Neural progenitor cell (in vitro differentiated cells): ENCODE measurements at regions not wholly inside any gene's neighbourhood (a gene's known extent, or its start where the extent isn't known, plus 50 kb on each side); places are given as distances from the start of the nearest gene placed in this dataset.

Experiments used
- DNase-seq: peaks from one replicate; pipeline ENCODE4 v3.0.0-alpha.2; 2016; ENCODE audit warnings: low spot score
- H2AFZ ChIP-seq: fragments of 200-600 bp; sonication (generic); replicated peaks from 2 replicates; pipeline ENCODE4 v1.6.1; 2016; ENCODE audit warnings: antibody characterized with exemption
- H3F3A ChIP-seq: fragments of 200-600 bp; sonication (generic); 2 replicates; pipeline ENCODE4 v1.6.1; 2016; ENCODE audit warnings: antibody characterized with exemption, low read depth
- H3K27ac ChIP-seq: fragments of 200-600 bp; sonication (generic); 2 replicates; pipeline ENCODE4 v1.5.1; 2016; ENCODE audit warnings: mild to moderate bottlenecking
- H3K27me3 ChIP-seq: fragments of 200-600 bp; sonication (generic); 2 replicates; pipeline ENCODE4 v1.6.1; 2016; ENCODE audit warnings: mild to moderate bottlenecking, moderate library complexity
- H3K36me3 ChIP-seq: fragments of 200-600 bp; sonication (generic); 2 replicates; pipeline ENCODE4 v1.5.1; 2016
- H3K4me1 ChIP-seq: fragments of 200-600 bp; sonication (generic); 2 replicates; pipeline ENCODE4 v1.6.1; 2016; ENCODE audit warnings: mixed run types
- H3K4me2 ChIP-seq: fragments of 200-600 bp; sonication (generic); 2 replicates; pipeline ENCODE4 v1.6.1; 2016
- H3K4me3 ChIP-seq: fragments of 200-600 bp; sonication (generic); 2 replicates; pipeline ENCODE4 v1.5.1; 2016
- H3K79me2 ChIP-seq: fragments of 200-600 bp; sonication (generic); 2 replicates; pipeline ENCODE4 v1.6.1; 2016; ENCODE audit warnings: low read depth
- H3K9ac ChIP-seq: fragments of 200-600 bp; sonication (generic); 2 replicates; pipeline ENCODE4 v1.6.1; 2016
- H3K9me3 ChIP-seq: fragments of 200-600 bp; sonication (generic); 2 replicates; pipeline ENCODE4 v1.5.1; 2016; ENCODE audit warnings: low read depth
- H4K20me1 ChIP-seq: fragments of 200-600 bp; sonication (generic); 2 replicates; pipeline ENCODE4 v1.6.1; 2016; ENCODE audit warnings: low read depth
- H3K27ac Mint-ChIP-seq: 3 replicates; pipeline ENCODE4 v1.8.0; 2021; ENCODE audit warnings: mixed read lengths
- H3K27me3 Mint-ChIP-seq: 2 replicates; pipeline ENCODE4 v1.8.0; 2022; ENCODE audit warnings: low read depth, mild to moderate bottlenecking, inconsistent platforms, moderate library complexity, mixed read lengths; ENCODE audit not compliant: insufficient read depth
- H3K36me3 Mint-ChIP-seq: 3 replicates; pipeline ENCODE4 v1.8.0; 2021; ENCODE audit warnings: mixed read lengths
- H3K4me1 Mint-ChIP-seq: 3 replicates; pipeline ENCODE4 v1.8.0; 2021; ENCODE audit warnings: mixed read lengths
- H3K4me3 Mint-ChIP-seq: 3 replicates; pipeline ENCODE4 v1.8.0; 2021; ENCODE audit warnings: mild to moderate bottlenecking, moderate library complexity, mixed read lengths
- H3K9me3 Mint-ChIP-seq: 3 replicates; pipeline ENCODE4 v1.8.0; 2020; ENCODE audit warnings: mixed read lengths
- CTCF ChIP-seq: fragments of 200-600 bp; sonication (generic); IDR thresholded peaks from 2 replicates; pipeline ENCODE4 v1.5.1; 2017; ENCODE audit warnings: antibody characterized with exemption, mild to moderate bottlenecking
- EZH2 ChIP-seq: fragments of 200-600 bp; sonication (generic); IDR thresholded peaks from 2 replicates; pipeline ENCODE4 v1.6.1; 2017; ENCODE audit warnings: antibody characterized with exemption, mild to moderate bottlenecking, moderate library complexity
- EZH2phosphoT487 ChIP-seq: fragments of 200-600 bp; sonication (generic); IDR thresholded peaks from 2 replicates; pipeline ENCODE4 v1.6.1; 2017; ENCODE audit warnings: antibody characterized with exemption

GRCh38 chr4:67397031-67397430, 148.3 kb downstream of the CENPC start:
- Mint-ChIP-seq H3K27me3 (no peaks in the 10 kb centered on the region), H3K27ac (no peak overlapping the region), H3K4me3 (no peak overlapping the region), H3K4me1 (no peaks in the 10 kb centered on the region), H3K36me3 (no peaks in the 10 kb centered on the region), H3K9me3 (no peaks in the 10 kb centered on the region)
- Histone ChIP-seq H3K4me1 (no peaks in the 10 kb centered on the region), H3K79me2 (no peaks in the 10 kb centered on the region), H4K20me1 (no peaks in the 10 kb centered on the region), H3K4me3 (no peak overlapping the region), H3K36me3 (no peaks in the 10 kb centered on the region), H2AFZ (peak overlapping the region; percentile 38), H3K27ac (no peak overlapping the region), H3K27me3 (no peaks in the 10 kb centered on the region), H3K9ac (no peak overlapping the region), H3K9me3 (no peaks in the 10 kb centered on the region), H3K4me2 (no peak overlapping the region), H3F3A (no peaks in the 10 kb centered on the region)
- TF ChIP-seq CTCF (no peak), EZH2phosphoT487 (no peak), EZH2 (no peak)
- DNase-seq = no peak

GRCh38 chr4:67396008-67396407, 149.3 kb downstream of the CENPC start:
- no peaks in the 10 kb centered on the region for H3K27me3 Mint-ChIP-seq
- Histone ChIP-seq H3K36me3 (no peaks in the 10 kb centered on the region), H3K9me3 (no peaks in the 10 kb centered on the region), H3F3A (no peaks in the 10 kb centered on the region), H2AFZ (no peak overlapping the region), H3K27ac (no peak overlapping the region), H3K4me3 (no peak overlapping the region), H3K9ac (no peak overlapping the region), H3K27me3 (no peaks in the 10 kb centered on the region), H3K4me2 (no peak overlapping the region), H3K79me2 (no peaks in the 10 kb centered on the region), H3K4me1 (no peaks in the 10 kb centered on the region), H4K20me1 (no peaks in the 10 kb centered on the region)
- H3K27ac Mint-ChIP-seq = no peak overlapping the region
- no peak for TF ChIP-seq EZH2phosphoT487
- no peak for TF ChIP-seq CTCF
- TF ChIP-seq EZH2 = no peak
- no peaks in the 10 kb centered on the region for H3K9me3 Mint-ChIP-seq
- no peak overlapping the region for H3K4me3 Mint-ChIP-seq
- no peak for DNase-seq
- no peaks in the 10 kb centered on the region for H3K4me1 Mint-ChIP-seq
- no peaks in the 10 kb centered on the region for H3K36me3 Mint-ChIP-seq

GRCh38 chr4:67394879-67395278, 150.4 kb downstream of the CENPC start:
- Histone ChIP-seq H3K9me3 (no peaks in the 10 kb centered on the region), H2AFZ (no peak overlapping the region), H3K4me1 (no peaks in the 10 kb centered on the region), H3K27ac (no peak overlapping the region), H3K4me2 (no peak overlapping the region), H3K27me3 (no peaks in the 10 kb centered on the region), H3K79me2 (no peaks in the 10 kb centered on the region), H3K4me3 (no peak overlapping the region), H3K9ac (no peak overlapping the region), H4K20me1 (no peaks in the 10 kb centered on the region), H3K36me3 (no peaks in the 10 kb centered on the region), H3F3A (no peaks in the 10 kb centered on the region)
- Mint-ChIP-seq H3K4me1 (no peaks in the 10 kb centered on the region), H3K36me3 (no peaks in the 10 kb centered on the region), H3K4me3 (no peak overlapping the region), H3K27ac (no peak overlapping the region), H3K27me3 (no peaks in the 10 kb centered on the region), H3K9me3 (no peaks in the 10 kb centered on the region)
- TF ChIP-seq CTCF (no peak), EZH2phosphoT487 (no peak), EZH2 (no peak)
- no peak for DNase-seq
